Activated effector memory CD4-positive, alpha-beta T cell treated with anti-CD3 and anti-CD28 coated beads, Interleukin-2, amount 50 U/mL, for 16 hours (primary cell): ENCODE measurements at regions not wholly inside any gene's neighbourhood (a gene's known extent, or its start where the extent isn't known, plus 50 kb on each side); places are given as distances from the start of the nearest gene placed in this dataset.
"Not testable (repeated sequence)": the region's sequence is repeated elsewhere in the genome, so short reads cannot be mapped to it uniquely, and the experiment has no call there.

Source experiments
- DNase-seq: peaks from one replicate; pipeline ENCODE4 v3.0.0-alpha.2; 2020

- DNase-seq, result no peak
Observed at GRCh38 chr3:99586701-99587100, 51.7 kb upstream of the COL8A1 start.

- DNase-seq, result no peak
Observed at GRCh38 chr3:99579965-99580364, 58.4 kb upstream of the COL8A1 start.

GRCh38 chr3:99579246-99579645, 59.1 kb upstream of the COL8A1 start:
- no peak for DNase-seq

DNA sequence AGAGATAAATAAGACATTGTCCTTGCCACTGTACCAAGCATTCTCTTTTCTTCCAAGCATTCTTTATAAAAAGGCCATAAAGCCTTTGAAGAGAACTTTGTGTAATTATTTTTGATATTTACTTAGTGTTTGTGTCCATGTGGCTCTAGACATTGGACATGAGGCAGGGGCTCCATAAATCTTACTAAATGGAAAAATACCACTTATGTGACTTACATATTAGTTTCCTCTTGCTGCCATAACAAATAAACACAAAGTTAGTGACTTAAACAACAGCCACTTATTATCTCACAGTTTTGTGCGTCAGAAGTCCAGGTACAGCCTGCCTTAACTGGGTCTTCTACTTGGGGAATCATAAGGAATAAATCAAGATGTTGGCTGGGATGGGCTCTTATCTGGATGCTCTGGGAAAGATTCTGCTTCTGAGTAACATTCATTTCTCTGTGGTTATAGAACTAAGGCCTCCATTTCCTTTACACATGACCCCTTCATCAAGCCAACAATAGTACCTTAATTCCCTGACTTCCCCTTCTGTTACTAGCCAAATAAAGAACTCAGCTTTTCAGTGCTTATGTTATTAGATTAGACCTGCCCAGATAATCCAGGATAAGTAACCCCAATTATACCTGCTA, 59.9 kb upstream of the COL8A1 start:
- no peak for DNase-seq

GRCh38 chr3:99576904-99577559, 61.4 kb upstream of the COL8A1 start:
- DNase-seq, result no peak

- no peak for DNase-seq
Observed at GRCh38 chr3:99575683-99576082, 62.7 kb upstream of the COL8A1 start.

DNA sequence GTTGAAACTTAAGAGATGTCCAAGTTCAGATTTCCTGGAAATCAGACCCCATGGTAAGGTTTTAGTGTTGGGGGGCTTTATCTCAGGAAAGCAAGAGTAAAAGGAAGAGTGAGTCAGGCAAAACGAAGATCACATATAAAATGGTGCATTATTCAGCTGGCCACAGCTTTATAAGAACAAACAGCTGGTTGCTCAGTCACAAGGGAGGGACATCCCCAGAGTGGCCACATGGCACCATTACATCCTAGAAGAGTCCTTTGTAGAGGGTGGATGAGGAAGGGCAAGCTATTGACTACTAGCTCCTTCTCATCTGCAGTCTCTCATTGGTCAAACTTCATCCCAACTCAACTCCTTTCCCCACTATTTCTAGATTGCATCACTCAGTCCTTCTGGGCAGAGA, 68.3 kb upstream of the COL8A1 start:
- no peak for DNase-seq

GRCh38 chr3:99568663-99569335, 69.6 kb upstream of the COL8A1 start:
- no peak for DNase-seq

- DNase-seq, result no peak
Observed at GRCh38 chr3:99565331-99565730, 73.1 kb upstream of the COL8A1 start.

GRCh38 chr3:99562990-99563607, 75.3 kb upstream of the COL8A1 start:
- DNase-seq, result no peak

DNA sequence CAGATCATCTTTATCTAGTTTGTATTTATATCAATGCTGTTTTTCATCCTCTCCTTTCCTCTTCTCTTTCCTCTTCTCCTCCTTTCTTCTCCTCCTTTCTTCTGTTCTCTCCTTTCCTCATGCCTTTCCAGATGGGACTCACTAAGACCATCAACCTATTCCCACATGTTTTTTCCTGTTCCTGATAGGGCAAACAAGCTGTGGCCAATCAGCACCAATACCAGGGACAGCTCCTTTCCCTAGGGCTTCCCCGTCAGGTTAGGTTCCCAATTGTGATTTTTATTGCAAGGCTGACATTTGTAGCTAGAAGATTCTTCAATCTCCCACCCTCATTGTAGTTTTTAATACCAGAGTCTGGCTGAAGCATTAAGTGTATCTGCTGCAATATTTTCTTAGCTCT, 76.3 kb upstream of the COL8A1 start:
- no peak for DNase-seq

DNA sequence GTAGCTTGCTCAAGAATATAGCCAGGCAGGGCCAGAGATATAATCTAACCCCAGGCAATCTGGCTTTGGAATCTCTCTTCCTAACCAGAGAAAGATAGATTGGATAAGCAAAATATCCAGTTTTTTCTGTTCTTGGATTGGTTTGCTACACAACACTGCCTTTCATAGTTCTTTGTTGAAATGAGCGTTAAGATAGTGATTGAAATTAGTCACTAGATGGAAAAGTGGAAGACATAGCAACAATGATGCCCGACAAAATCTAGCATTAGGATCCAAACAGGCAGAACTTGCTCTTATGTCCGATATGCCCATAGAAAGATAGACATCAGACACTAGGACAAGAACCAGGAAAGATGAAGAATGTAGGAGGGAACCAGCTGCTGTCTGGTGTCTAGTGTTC, 77.3 kb upstream of the COL8A1 start:
- DNase-seq, result no peak

DNA sequence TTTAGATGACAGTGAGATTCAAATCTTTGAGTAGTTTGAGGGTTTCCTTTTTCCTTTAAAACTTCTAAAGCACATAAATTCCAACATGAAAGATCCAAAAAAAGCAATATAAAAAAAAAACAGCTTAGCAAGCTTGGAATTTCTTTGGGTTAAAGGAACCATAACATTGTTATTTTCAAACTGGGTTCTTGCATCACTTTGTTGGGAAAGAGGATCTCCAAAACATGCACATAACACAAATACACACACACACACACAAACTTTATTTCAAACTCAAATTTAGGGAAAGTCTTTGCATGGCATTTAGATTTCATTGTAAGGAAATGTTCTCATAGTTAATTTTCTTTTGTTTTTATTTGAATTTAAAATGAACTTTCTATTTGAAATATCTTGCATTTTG, 79.2 kb upstream of the COL8A1 start:
- DNase-seq, result no peak

GRCh38 chr3:99555885-99556284, 82.5 kb upstream of the COL8A1 start:
- not testable (repeated sequence) for DNase-seq

- DNase-seq, result no peak
Observed at GRCh38 chr3:99551520-99551919, 86.9 kb upstream of the COL8A1 start.

GRCh38 chr3:99549957-99550603, 88.3 kb upstream of the COL8A1 start:
- DNase-seq, result no peak

DNA sequence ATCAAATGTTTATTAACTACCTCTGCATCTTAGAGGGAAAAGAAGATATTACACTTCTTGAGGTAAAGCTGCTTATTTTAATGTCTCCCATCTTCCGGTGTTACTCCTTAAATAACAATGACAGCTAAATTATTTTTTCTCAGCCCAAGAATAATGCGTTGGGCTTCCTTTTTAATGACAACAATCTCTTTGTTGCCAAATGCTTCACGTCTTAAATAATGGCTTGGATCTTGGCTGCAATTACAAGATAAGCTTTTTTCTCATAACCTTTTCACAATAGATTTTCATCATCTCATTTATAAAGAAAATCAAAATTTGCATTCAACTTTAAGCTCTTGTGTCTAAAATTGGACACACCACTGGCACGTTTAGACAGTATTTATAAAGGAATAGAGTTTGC, 89.2 kb upstream of the COL8A1 start:
- DNase-seq, result no peak

DNA sequence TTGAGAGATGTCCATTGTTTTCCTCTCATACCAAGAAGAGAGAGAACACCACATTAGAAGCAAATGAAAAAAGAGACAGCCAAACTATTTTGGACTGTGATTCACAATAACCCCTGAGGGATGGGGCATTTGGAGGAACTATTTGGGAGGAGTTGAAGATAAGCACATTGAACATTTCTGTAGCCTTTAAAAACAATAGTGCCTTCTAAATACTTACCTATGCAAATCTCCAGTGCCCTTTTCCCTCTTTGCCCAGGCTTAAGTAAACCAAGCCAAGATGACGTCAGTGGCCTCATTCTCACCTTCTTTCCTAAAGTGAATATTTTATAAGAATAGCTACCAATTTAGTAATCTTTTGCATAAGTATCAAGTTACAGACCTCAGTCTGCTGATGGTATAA, 89.7 kb upstream of the COL8A1 start:
- DNase-seq, result no peak

- DNase-seq, result no peak
Observed at GRCh38 chr3:99545941-99546580, 92.3 kb upstream of the COL8A1 start.

DNA sequence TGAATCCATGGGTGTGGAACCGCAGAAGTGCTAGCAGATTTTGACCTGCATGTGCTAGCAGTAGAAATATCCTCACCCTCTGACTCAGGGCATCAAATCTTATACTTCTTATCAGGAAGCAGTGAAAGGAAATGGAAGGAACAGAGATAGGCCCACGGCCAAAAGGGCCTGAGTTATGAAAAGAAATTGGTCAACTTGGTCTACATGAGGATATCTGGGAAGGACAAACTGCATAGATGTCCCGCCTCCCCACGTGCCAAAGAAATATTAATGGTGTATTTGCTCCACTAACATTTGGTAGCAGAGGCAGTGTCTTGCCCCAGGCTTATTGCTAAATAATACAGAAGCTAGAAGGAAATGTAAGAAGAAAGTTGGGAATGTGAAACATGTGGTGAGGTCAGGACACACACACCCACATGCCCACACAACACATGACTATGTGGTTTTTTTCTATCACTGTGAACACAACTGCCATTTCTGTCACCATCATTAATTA, 93.6 kb upstream of the COL8A1 start:
- DNase-seq, result no peak

DNA sequence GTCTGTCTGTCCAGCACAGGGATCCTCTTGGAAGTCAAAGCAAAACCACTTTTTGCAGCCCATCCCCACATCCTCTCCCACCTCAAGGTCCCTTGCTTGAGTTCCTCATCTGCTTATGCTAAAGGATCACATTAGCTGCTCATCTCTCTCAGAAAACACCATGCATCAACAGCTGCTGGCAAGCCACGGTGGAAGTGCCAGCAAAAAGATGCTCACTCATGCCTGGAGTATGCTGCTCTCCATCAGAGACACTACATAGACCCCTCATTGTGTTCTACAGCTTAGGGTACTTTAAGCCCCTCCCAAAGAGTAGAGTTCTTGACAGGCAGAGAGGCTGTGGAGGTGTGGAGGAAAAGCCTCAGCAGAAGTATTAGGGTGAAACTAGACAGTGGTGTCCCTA, 94.6 kb upstream of the COL8A1 start:
- no peak for DNase-seq

GRCh38 chr3:99542767-99543518, 95.5 kb upstream of the COL8A1 start:
- DNase-seq, result no peak
